ENCODE measurements at regions not wholly inside any gene's neighbourhood (a gene's known extent, or its start where the extent isn't known, plus 50 kb on each side); places are given as distances from the start of the nearest gene placed in this dataset.

GRCh38 chr6:6920114-6920986 lies 187.4 kb upstream of the RREB1 start:
- TF ChIP-seq GATA2 (IDR thresholded peaks at IDR 0.05; ENCODE audit: insufficient read depth, insufficient read length, low read depth, low read length) (no peak), CTCF (IDR thresholded peaks at IDR 0.05; ENCODE audit: extremely low read depth in 1 of 2, insufficient read depth in 1 of 2, low read depth in 1 of 2, low read length in 2 of 2) (no peak), POLR2AphosphoS5 (IDR thresholded peaks at IDR 0.05; ENCODE audit: insufficient read depth, low read depth, low read length) (no peak), JUN (IDR thresholded peaks at IDR 0.05; ENCODE audit: borderline replicate concordance, insufficient read depth, insufficient read length, low read depth) (no peak), MYC (IDR thresholded peaks at IDR 0.05; ENCODE audit: low read depth, low read length) (no peak), POLR2A (IDR thresholded peaks at IDR 0.05; ENCODE audit: low read depth, low read length) (no peak), EZH2 (IDR thresholded peaks at IDR 0.05; ENCODE audit: borderline replicate concordance, low read depth, low read length, severe bottlenecking) (no peak)
